H9 (cell line): ENCODE measurements at regions not wholly inside any gene's neighbourhood (a gene's known extent, or its start where the extent isn't known, plus 50 kb on each side); places are given as distances from the start of the nearest gene placed in this dataset.

ENCODE experiments used
- DNase-seq: peaks from one replicate; pipeline ENCODE4 v3.0.0-alpha.2; 2017
- H2AFZ ChIP-seq: one replicate; pipeline ENCODE4 v1.6.1; 2013; ENCODE audit warnings: mild to moderate bottlenecking, low read length, control low read depth, moderate library complexity
- H2AK5ac ChIP-seq: 2 replicates; pipeline ENCODE4 v1.6.1; 2013; ENCODE audit warnings: low read length, control low read depth, mixed read lengths; ENCODE audit not compliant: insufficient read length
- H2BK120ac ChIP-seq: one replicate; pipeline ENCODE4 v1.6.1; 2013; ENCODE audit warnings: low read depth, mild to moderate bottlenecking, low read length, control low read depth, inconsistent platforms; ENCODE audit not compliant: poor library complexity, severe bottlenecking
- H2BK12ac ChIP-seq: 2 replicates; pipeline ENCODE4 v1.6.1; 2013; ENCODE audit warnings: low read length, control low read depth, mixed read lengths, low read depth; ENCODE audit not compliant: insufficient read length
- H2BK15ac ChIP-seq: 2 replicates; pipeline ENCODE4 v1.6.1; 2013; ENCODE audit warnings: low read depth, low read length, control low read depth
- H2BK20ac ChIP-seq: one replicate; pipeline ENCODE4 v1.6.1; 2013; ENCODE audit warnings: low read depth, mild to moderate bottlenecking, low read length, control low read depth, inconsistent platforms; ENCODE audit not compliant: poor library complexity, severe bottlenecking
- H2BK5ac ChIP-seq: 2 replicates; pipeline ENCODE4 v1.6.1; 2013; ENCODE audit warnings: low read length, control low read depth, mixed read lengths; ENCODE audit not compliant: insufficient read length
- H3K14ac ChIP-seq: 2 replicates; pipeline ENCODE4 v1.6.1; 2013; ENCODE audit warnings: low read length, control low read depth; ENCODE audit not compliant: insufficient read depth
- H3K18ac ChIP-seq: 2 replicates; pipeline ENCODE4 v1.6.1; 2013; ENCODE audit warnings: low read depth, mild to moderate bottlenecking, mixed read lengths, low read length, control low read depth; ENCODE audit not compliant: insufficient read length
- H3K23ac ChIP-seq: 2 replicates; pipeline ENCODE4 v1.6.1; 2013; ENCODE audit warnings: low read length, control low read depth, mixed read lengths, low read depth; ENCODE audit not compliant: insufficient read length
- H3K23me2 ChIP-seq: 2 replicates; pipeline ENCODE4 v1.6.1; 2013; ENCODE audit warnings: low read depth, mild to moderate bottlenecking, mixed read lengths, low read length, control low read depth; ENCODE audit not compliant: insufficient read length, poor library complexity, severe bottlenecking
- H3K27ac ChIP-seq: 2 replicates; pipeline ENCODE4 v1.5.1; 2013; ENCODE audit warnings: low read length, control low read depth, mixed read lengths, low read depth; ENCODE audit not compliant: insufficient read length
- H3K27me3 ChIP-seq: 2 replicates; pipeline ENCODE4 v1.6.1; 2013; ENCODE audit warnings: low read length, control low read depth, inconsistent platforms; ENCODE audit not compliant: insufficient read depth
- H3K4ac ChIP-seq: 2 replicates; pipeline ENCODE4 v1.6.1; 2013; ENCODE audit warnings: low read depth, mild to moderate bottlenecking, control low read depth, inconsistent platforms, low read length, moderate library complexity
- H3K4me1 ChIP-seq: 2 replicates; pipeline ENCODE4 v1.6.1; 2013; ENCODE audit warnings: low read length, control low read depth, inconsistent platforms; ENCODE audit not compliant: insufficient read depth
- H3K4me2 ChIP-seq: 2 replicates; pipeline ENCODE4 v1.6.1; 2013; ENCODE audit warnings: low read length, control low read depth, mixed read lengths; ENCODE audit not compliant: insufficient read length, insufficient read depth
- H3K56ac ChIP-seq: 2 replicates; pipeline ENCODE4 v1.6.1; 2013; ENCODE audit warnings: low read depth, mild to moderate bottlenecking, mixed read lengths, low read length, control low read depth; ENCODE audit not compliant: insufficient read length
- H3K79me1 ChIP-seq: 2 replicates; pipeline ENCODE4 v1.6.1; 2013; ENCODE audit warnings: low read depth, mild to moderate bottlenecking, moderate library complexity, low read length, control low read depth, inconsistent platforms; ENCODE audit not compliant: insufficient read depth, poor library complexity, severe bottlenecking
- H3K79me2 ChIP-seq: 2 replicates; pipeline ENCODE4 v1.6.1; 2013; ENCODE audit warnings: low read length, control low read depth, inconsistent platforms; ENCODE audit not compliant: insufficient read depth
- H3K9ac ChIP-seq: 2 replicates; pipeline ENCODE4 v1.6.1; 2013; ENCODE audit warnings: low read length, control low read depth, mixed read lengths; ENCODE audit not compliant: insufficient read length; ENCODE audit errors: extremely low read depth
- H3K9me3 ChIP-seq: one replicate; pipeline ENCODE4 v1.6.1; 2013; ENCODE audit warnings: low read depth, low read length, inconsistent platforms; ENCODE audit not compliant: control insufficient read depth
- H3T11ph ChIP-seq: one replicate; pipeline ENCODE4 v1.6.1; 2013; ENCODE audit warnings: mild to moderate bottlenecking, low read length, control low read depth, inconsistent platforms
- H4K20me1 ChIP-seq: one replicate; pipeline ENCODE4 v1.6.1; 2013; ENCODE audit not compliant: control insufficient read depth, insufficient read length, insufficient read depth
- H4K5ac ChIP-seq: 2 replicates; pipeline ENCODE4 v1.6.1; 2013; ENCODE audit warnings: low read depth, mild to moderate bottlenecking, mixed read lengths, low read length, control low read depth; ENCODE audit not compliant: insufficient read length
- H4K8ac ChIP-seq: replicated peaks from 2 replicates; pipeline ENCODE4 v1.6.1; 2013; ENCODE audit warnings: low read length, control low read depth, mixed read lengths, low read depth; ENCODE audit not compliant: insufficient read length
- H4K91ac ChIP-seq: 2 replicates; pipeline ENCODE4 v1.6.1; 2013; ENCODE audit warnings: low read depth, mild to moderate bottlenecking, moderate library complexity, mixed read lengths, low read length, control low read depth; ENCODE audit not compliant: insufficient read length
- H3K27ac Mint-ChIP-seq, 3 experiments: 2 replicates in 2 of 3; 3 replicates in 1 of 3; pipeline ENCODE4 v1.8.0; 2020 to 2021; ENCODE audit warnings: mixed read lengths in 3 of 3, mild to moderate bottlenecking in 1 of 3, moderate library complexity in 1 of 3
- H3K27me3 Mint-ChIP-seq: 2 replicates; pipeline ENCODE4 v1.8.0; 2021; ENCODE audit warnings: low read depth, mild to moderate bottlenecking, moderate library complexity, mixed read lengths
- H3K36me3 Mint-ChIP-seq, 3 experiments: 2 replicates in 2 of 3; 3 replicates in 1 of 3; pipeline ENCODE4 v1.8.0; 2020 to 2021; ENCODE audit warnings: low read depth in 3 of 3, mixed read lengths in 3 of 3; ENCODE audit not compliant: insufficient read depth in 1 of 3
- H3K4me1 Mint-ChIP-seq, 2 experiments: 2 replicates each; pipeline ENCODE4 v1.8.0; 2020; ENCODE audit warnings: mixed read lengths in 2 of 2
- H3K4me3 Mint-ChIP-seq, 2 experiments: 2 replicates in 1 of 2; 3 replicates in 1 of 2; pipeline ENCODE4 v1.8.0; 2020 to 2021; ENCODE audit warnings: mild to moderate bottlenecking in 2 of 2, mixed read lengths in 2 of 2, moderate library complexity in 1 of 2
- H3K9me3 Mint-ChIP-seq, 2 experiments: 2 replicates in 1 of 2; 3 replicates in 1 of 2; pipeline ENCODE4 v1.8.0; 2020; ENCODE audit warnings: mild to moderate bottlenecking in 2 of 2, mixed read lengths in 2 of 2, moderate library complexity in 1 of 2
- WGBS: extraction: QIAGEN DNeasy Blood & Tissue Kit; methylation state at CpG from one replicate; pipeline ENCODE4 v1.1.7; 2013; ENCODE audit warnings: missing lambda C conversion rate, low lambda C conversion rate, mixed read lengths; ENCODE audit not compliant: insufficient read length; ENCODE audit errors: extremely low coverage; 5-methylcytosine and 5-hydroxymethylcytosine counted together
- TF ChIP-seq, protein P1 (sequence below): fragments of 200-600 bp; sonication (generic); conservative IDR thresholded peaks from 3 replicates; pipeline ENCODE4 v1.8.0; 2021; ENCODE audit warnings: antibody characterized with exemption, mild to moderate bottlenecking

DNA sequence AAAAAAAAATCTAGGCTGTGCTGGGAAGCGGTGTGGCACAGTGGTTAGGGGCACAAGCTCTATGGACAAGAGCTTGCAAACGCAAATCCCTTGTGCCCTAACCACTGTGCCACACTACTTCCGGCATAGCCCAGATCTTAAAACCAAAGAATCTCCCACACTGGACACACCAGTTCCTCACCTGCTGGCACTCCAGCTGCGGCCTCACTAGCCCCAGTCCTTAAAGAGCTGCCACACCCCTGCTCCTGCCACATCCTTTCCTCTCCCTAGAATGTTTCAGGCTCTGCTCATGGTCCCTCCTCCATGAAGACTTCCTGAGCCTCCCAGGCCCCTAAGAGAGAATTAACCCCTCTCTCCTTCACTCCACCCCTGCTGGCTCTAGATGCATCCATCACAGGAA lies 71.8 kb upstream of the SRSF6 start:
- H3K36me3 Mint-ChIP-seq, result no peaks in the 10 kb centered on the region; a peak in 1 of 7 replicates

More for the DNA sequence above, 71.8 kb upstream of the SRSF6 start:
- H3K27me3 ChIP-seq, result no peaks in the 10 kb centered on the region
- H3K23me2 ChIP-seq, result no peaks in the 10 kb centered on the region
- H3K23ac ChIP-seq, result no peak overlapping the region
- H2BK15ac ChIP-seq, result no peak overlapping the region
- no peak overlapping the region for H4K91ac ChIP-seq
- no peak overlapping the region for H3T11ph ChIP-seq
- H3K9me3 ChIP-seq, result no peaks in the 10 kb centered on the region
- DNase-seq, result no peak
- H2AK5ac ChIP-seq, result no peak overlapping the region
- H3K9ac ChIP-seq, result no peak overlapping the region
- no peak overlapping the region for H3K4ac ChIP-seq
- no peak overlapping the region for H2BK12ac ChIP-seq
- no peaks in the 10 kb centered on the region for H3K79me2 ChIP-seq
- H3K4me2 ChIP-seq, result no peak overlapping the region
- peaks cover 2 to 7% of the 10 kb centered on the region in 2 experiments; a peak in 1 of 4 replicates for H3K4me1 Mint-ChIP-seq
- no peak overlapping the region for H2BK20ac ChIP-seq
- H3K27me3 Mint-ChIP-seq, result peaks cover 21% of the 10 kb centered on the region
- H2AFZ ChIP-seq, result no peak overlapping the region
- H3K27ac Mint-ChIP-seq, result no peak overlapping the region
- no peak overlapping the region for H4K5ac ChIP-seq
- H3K27ac ChIP-seq, result no peak overlapping the region
- peaks cover 3% of the 10 kb centered on the region for H4K20me1 ChIP-seq
- no peak overlapping the region for H2BK5ac ChIP-seq
- H2BK120ac ChIP-seq, result no peak overlapping the region
- H3K79me1 ChIP-seq, result no peaks in the 10 kb centered on the region
- WGBS, result no CpG with 5 or more reads among the region's 4 CpGs
- H3K14ac ChIP-seq, result no peak overlapping the region
- no peaks in the 10 kb centered on the region; a peak in 1 of 5 replicates for H3K9me3 Mint-ChIP-seq
- no peak overlapping the region for H4K8ac ChIP-seq
- no peak overlapping the region for H3K56ac ChIP-seq
- TF ChIP-seq, protein P1, sequence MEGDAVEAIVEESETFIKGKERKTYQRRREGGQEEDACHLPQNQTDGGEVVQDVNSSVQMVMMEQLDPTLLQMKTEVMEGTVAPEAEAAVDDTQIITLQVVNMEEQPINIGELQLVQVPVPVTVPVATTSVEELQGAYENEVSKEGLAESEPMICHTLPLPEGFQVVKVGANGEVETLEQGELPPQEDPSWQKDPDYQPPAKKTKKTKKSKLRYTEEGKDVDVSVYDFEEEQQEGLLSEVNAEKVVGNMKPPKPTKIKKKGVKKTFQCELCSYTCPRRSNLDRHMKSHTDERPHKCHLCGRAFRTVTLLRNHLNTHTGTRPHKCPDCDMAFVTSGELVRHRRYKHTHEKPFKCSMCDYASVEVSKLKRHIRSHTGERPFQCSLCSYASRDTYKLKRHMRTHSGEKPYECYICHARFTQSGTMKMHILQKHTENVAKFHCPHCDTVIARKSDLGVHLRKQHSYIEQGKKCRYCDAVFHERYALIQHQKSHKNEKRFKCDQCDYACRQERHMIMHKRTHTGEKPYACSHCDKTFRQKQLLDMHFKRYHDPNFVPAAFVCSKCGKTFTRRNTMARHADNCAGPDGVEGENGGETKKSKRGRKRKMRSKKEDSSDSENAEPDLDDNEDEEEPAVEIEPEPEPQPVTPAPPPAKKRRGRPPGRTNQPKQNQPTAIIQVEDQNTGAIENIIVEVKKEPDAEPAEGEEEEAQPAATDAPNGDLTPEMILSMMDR, result no peak
- H3K4me1 ChIP-seq, result no peaks in the 10 kb centered on the region
- no peak overlapping the region for H3K4me3 Mint-ChIP-seq
- H3K18ac ChIP-seq, result no peak overlapping the region
